LNCaP clone FGC (cell line): ENCODE measurements at regions not wholly inside any gene's neighbourhood (a gene's known extent, or its start where the extent isn't known, plus 50 kb on each side); places are given as distances from the start of the nearest gene placed in this dataset.

Source experiments
- DNase-seq: peaks from one replicate; pipeline ENCODE4 v3.0.0-alpha.2; 2011; ENCODE audit warnings: low read depth
- H3K4me3 ChIP-seq: 2 replicates; pipeline ENCODE4 v1.5.1; 2011; ENCODE audit warnings: mild to moderate bottlenecking, low read depth, low read length, control low read depth
- TF ChIP-seq, protein P1 (sequence below): IDR thresholded peaks from 2 replicates; pipeline ENCODE4 v1.5.1; 2012; ENCODE audit warnings: mild to moderate bottlenecking; ENCODE audit not compliant: control insufficient read depth, insufficient read depth; ENCODE audit errors: extremely low read depth

DNA sequence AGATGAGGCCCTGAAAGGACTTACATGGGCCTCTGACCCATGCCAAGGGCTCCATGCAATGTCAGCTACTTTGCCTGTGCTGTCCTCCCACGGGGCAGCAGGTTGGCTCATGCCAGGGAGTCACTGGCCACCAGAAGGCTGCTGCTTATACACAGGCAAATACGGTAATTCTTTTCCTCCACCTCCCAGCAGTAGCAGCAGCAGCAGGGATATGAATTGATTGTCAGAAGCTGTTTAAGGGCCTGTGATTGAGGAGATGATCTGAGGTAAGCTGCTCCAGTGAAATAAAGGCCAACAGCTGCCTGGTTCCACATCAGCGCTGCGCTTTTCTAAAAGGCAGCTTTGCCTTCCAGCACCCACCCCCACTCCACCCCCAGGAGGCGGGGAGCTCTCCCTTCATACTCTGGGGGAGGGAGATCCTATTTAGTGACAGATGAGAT, 250.5 kb downstream of the SHQ1 start:
- no peak for DNase-seq
- no peak overlapping the region for H3K4me3 ChIP-seq
- TF ChIP-seq, protein P1, sequence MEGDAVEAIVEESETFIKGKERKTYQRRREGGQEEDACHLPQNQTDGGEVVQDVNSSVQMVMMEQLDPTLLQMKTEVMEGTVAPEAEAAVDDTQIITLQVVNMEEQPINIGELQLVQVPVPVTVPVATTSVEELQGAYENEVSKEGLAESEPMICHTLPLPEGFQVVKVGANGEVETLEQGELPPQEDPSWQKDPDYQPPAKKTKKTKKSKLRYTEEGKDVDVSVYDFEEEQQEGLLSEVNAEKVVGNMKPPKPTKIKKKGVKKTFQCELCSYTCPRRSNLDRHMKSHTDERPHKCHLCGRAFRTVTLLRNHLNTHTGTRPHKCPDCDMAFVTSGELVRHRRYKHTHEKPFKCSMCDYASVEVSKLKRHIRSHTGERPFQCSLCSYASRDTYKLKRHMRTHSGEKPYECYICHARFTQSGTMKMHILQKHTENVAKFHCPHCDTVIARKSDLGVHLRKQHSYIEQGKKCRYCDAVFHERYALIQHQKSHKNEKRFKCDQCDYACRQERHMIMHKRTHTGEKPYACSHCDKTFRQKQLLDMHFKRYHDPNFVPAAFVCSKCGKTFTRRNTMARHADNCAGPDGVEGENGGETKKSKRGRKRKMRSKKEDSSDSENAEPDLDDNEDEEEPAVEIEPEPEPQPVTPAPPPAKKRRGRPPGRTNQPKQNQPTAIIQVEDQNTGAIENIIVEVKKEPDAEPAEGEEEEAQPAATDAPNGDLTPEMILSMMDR = no peak

DNA sequence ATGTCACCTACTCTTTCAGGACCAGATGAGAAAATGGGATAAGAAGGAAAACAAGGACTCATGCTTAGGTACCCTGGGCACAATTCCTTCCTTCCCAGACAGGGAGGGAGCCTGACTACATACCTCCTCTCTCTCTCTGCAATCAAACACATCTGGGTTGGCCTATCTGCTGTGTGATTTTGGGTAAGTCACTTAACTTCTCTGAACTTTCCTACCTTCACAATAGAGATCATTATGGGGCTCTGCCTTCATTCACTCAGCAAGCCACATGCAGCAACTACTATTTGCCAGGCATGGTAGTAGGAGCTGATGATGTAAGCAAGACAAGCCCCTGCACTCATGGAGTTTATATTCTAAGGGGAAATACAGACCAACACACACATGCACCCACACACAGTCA, 251.2 kb downstream of the SHQ1 start:
- TF ChIP-seq, protein P1 = no peak
- no peak for DNase-seq
- H3K4me3 ChIP-seq = no peak overlapping the region

DNA sequence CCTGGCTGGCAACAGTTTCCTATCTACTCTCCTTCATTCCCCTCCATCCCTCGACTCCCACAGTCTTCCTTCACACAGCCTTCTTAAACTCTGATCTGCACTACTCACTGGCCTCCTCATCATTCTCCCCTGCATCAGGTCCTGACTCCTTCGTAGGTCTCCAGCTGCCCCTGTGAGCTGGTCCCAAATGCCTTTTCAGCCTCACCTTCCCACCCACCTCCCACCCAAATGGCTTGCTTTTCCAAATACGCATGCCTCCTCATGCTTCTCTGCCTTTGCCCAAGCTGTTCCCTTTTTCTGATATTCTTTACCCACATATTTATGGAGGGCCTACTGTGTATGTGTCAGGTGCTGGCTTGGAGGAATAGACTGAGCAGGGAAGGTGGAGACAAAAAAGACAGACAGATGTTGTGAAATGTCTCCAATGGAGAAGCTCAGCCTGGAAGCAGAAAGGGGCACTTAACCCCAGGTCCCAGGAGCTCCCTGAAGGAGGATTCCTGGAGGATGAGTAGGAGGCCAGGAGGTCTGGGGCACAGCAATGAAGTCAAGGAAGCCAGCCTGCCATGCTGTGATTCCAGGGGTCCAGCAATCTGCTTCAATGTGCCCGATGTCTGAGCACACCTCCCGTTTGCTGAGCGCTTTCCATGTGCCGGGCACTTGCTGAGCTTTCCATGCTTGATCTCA, 252.2 kb downstream of the SHQ1 start:
- H3K4me3 ChIP-seq = no peak overlapping the region
- DNase-seq = no peak
- TF ChIP-seq, protein P1 = no peak

DNA sequence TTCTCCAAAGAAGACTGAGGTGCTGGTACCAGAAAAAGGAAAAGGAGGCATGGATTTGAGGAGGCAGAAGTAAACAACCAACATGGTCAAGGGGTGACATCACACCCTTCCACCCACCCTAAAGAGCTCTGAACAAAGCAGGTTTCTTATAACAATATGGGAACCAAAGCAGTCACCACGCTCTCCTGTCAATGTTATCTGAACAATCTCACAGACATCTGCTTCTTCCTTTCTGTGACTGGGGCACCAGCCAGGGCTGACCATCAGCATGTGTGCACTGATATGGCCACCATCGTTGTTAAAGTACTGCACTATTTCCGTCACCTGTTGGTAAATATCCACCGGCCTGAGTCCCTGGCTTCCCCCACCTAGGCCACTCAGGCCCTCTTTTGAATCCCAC, 252.9 kb downstream of the SHQ1 start:
- DNase-seq = no peak
- TF ChIP-seq, protein P1 = no peak
- H3K4me3 ChIP-seq = no peak overlapping the region

DNA sequence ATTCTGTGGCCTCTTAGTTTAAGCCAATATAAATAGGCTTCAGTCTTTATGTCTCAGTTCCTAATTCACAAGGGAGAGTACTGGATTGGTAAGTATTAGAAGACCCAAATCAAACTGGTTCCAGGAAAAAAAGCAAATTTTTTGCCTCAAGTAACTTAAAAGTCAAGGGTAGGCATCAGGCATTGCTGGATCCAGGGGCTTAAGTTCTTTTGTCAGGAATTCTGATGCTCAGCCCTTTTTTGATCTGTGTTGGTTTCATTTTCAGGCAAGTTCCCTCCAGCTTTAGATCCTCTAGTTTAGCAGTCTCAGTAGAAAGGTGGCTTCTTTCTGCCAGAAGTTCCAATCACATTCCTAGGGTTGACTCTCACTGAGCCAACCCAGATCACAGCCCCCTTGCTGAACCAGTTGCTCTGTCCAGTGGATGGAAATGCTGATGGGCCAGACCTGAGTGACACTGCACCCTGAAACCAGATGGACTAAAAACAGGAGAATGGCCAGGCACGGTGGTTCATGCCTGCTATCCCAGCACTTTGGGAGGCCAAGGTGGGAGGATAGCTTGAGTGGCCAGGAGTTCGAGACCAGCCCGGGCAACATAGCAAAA, 253.5 kb downstream of the SHQ1 start:
- no peak for DNase-seq
- TF ChIP-seq, protein P1 = no peak
- no peak overlapping the region for H3K4me3 ChIP-seq

DNA sequence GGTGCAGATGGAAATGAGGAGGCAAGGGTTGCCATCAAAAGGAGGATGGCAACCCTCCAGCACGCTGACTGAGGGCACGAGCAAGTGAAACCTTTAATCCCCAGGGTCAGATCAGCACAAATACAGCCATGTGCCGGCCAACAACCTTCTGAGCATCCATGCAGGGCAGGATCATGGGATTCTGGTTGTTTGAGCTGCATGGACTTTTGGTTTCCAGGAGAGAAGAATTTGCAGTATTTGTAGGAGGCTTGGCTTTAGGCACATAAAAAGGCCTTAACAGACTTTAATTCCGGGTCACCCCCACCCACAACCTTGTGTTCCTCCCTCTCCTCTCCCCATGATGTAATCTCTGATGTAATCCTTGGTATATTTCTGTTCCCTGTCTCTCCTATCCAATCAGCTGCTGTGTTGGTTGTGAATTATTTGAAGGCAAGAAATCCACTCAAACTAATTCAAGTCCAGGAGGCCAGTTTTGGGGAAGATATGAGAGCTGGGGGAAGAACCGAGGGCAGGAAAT, 254.3 kb downstream of the SHQ1 start:
- no peak overlapping the region for H3K4me3 ChIP-seq
- TF ChIP-seq, protein P1 = no peak
- no peak for DNase-seq
